ENCODE measurements at regions not wholly inside any gene's neighbourhood (a gene's known extent, or its start where the extent isn't known, plus 50 kb on each side); places are given as distances from the start of the nearest gene placed in this dataset.

DNA sequence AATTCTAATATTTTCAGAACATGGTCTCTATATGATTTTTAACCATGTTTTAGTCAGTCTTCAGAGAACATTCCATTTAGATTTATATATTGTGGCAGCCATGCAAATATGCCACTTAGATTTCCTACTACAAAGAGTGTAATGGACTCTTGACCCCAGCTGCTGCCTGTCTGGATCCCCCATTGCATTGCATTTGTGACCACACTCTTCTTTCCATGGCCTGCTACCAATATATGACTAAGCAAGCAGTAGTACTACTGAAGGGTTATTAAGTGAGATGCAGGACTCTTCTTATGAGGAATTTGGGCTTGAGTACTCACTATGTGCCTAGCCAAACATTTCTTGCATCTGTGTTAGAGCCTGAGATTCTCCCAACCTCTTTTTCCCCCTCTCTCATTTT lies 306.8 kb downstream of the PDHA2 start:
- TF ChIP-seq, protein P1, sequence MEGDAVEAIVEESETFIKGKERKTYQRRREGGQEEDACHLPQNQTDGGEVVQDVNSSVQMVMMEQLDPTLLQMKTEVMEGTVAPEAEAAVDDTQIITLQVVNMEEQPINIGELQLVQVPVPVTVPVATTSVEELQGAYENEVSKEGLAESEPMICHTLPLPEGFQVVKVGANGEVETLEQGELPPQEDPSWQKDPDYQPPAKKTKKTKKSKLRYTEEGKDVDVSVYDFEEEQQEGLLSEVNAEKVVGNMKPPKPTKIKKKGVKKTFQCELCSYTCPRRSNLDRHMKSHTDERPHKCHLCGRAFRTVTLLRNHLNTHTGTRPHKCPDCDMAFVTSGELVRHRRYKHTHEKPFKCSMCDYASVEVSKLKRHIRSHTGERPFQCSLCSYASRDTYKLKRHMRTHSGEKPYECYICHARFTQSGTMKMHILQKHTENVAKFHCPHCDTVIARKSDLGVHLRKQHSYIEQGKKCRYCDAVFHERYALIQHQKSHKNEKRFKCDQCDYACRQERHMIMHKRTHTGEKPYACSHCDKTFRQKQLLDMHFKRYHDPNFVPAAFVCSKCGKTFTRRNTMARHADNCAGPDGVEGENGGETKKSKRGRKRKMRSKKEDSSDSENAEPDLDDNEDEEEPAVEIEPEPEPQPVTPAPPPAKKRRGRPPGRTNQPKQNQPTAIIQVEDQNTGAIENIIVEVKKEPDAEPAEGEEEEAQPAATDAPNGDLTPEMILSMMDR (IDR thresholded peaks at IDR 0.05), result no peak
- TF ChIP-seq ZFX (IDR thresholded peaks at IDR 0.05; ENCODE audit: borderline replicate concordance), result no peak

Data from 22Rv1 (cell line).